ENCODE measurements at regions not wholly inside any gene's neighbourhood (a gene's known extent, or its start where the extent isn't known, plus 50 kb on each side); places are given as distances from the start of the nearest gene placed in this dataset.

DNA sequence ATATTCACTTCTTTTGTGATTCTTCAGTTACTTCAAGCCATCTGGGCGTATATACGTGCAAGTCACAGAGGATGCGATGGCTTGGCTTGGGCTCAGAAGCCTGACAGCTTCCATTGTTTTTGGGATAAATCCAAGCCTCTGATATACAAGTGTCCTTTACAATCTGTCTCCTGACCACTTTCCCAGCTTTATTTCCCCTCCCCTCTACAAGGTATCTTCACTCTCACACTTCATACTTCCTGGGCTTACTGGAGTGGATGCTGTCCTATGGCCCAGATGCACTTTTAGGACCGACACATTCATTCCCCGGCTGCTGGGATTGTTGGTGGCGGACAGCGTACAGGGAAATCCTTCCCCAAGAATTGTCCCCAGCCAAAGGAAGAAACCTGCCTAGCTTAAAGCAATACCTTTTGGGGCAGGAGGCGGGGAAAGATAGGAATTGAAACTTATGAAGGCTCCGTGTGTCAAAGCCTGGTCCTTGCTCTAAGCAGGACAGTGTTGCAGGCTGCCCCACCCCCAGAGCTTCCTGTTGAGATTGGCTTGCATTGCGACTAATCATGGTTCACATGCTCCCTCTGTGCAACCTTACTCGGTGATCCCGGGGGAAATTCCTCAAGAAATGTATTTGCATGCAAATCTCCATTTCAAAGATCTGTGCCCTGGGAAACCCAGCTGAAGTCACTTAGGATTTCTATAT lies 802.9 kb upstream of the ID2 start:
- no peak for DNase-seq

DNA sequence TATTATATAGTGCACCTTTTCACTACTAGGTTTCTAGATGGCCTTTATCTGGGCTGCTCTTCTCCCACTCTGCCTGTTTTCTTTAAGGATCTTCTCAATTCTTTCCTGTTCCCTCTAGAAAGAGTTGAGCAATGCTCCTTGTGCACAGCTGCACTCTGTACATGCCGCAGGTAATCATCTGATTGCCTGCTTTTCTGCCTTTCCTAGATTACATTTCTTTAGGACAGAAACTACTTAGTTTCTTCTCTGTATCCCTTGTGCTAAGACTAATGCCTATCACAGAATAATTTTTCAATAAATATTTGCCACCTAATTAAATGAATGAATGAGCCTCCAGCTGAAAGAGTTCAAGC lies 802.4 kb upstream of the ID2 start:
- no peak for DNase-seq

DNA sequence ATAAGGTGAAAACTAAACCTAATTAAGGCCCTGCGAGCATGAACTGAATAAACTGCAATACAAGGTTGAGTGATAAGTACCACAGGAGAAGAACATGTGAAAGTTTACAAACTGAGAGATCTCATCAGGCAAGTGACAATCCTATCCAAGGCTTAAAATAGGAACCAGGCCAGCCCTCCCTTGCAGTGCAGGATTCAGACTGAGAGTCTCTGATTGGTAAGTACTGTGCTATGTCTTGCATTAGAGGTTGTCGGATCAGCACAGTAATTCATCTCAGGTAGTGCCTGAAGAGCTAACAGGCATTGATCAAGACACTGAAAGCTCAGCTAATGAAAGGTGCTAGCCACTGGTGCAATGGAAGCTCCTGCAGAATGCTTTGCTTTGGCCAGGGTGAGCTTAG lies 801.7 kb upstream of the ID2 start:
- no peak for DNase-seq

DNA sequence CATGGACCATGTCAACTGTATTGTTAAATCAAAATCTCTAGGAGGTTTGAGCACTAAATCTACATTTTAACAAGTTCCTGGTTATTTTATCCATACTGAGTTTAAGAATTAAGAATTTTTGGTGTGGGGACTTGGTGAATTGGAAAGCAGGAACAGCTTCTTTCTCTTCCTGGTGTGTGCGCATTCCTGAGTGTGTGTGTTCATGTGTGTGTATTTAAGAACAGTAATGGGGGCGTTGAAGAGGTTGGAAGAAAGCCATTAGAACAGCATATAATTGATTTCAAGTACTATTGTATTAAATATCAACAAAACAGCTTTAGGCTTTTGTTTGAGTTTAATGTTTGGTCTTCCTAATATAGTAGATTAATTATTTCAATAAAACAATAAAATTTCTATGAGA lies 801.3 kb upstream of the ID2 start:
- DNase-seq: no peak

DNA sequence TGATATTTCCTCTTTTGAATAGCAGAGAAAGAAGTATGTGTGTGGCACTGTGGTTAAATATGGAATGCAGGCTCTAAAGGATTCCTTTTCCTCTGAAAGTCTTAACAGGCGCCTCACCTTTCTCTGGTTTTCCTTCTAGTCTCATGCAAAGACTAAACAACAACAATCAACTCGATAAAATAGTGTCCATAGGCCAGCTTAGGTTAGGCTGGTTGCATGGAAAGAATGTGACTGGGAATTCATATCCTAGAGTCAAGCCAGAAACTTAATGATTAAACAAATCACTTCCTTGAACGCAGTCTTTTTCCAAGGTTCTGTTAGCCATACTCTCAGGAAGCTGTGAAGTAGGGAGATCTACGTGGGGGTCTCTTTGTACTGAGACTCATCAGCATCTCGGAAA lies 800.8 kb upstream of the ID2 start:
- no peak for DNase-seq

GRCh38 chr2:7881466-7881865 lies 800.4 kb upstream of the ID2 start:
- no peak for DNase-seq

- no peak for DNase-seq
Measured at GRCh38 chr2:7882296-7882695, 799.6 kb upstream of the ID2 start.

- no peak for DNase-seq
Measured at GRCh38 chr2:7884338-7884737, 797.5 kb upstream of the ID2 start.

DNA sequence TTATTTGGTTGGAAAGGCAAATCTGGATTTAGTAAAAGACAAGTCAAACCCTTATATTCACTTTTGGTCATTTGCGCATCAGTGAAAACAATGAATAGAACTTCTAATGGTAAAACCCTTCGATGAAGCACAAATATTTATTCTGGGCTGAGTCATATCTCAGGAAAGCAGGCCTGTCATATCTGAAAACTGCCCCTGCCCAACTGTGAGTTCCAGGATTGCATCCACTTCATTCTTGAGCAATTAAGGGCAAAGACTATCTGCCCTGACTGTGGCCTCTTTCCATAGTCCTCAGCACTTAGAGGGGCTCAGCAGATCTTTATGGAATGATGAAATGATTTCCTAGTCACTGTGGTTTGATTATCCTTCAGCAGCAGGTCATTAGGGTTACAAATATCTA lies 795.2 kb upstream of the ID2 start:
- no peak for DNase-seq

GRCh38 chr2:7887441-7887840 lies 794.4 kb upstream of the ID2 start:
- DNase-seq: no peak

GRCh38 chr2:7888876-7889275 lies 793.0 kb upstream of the ID2 start:
- no peak for DNase-seq

GRCh38 chr2:7891312-7891711 lies 790.5 kb upstream of the ID2 start:
- no peak for DNase-seq

GRCh38 chr2:7895289-7895688 lies 786.6 kb upstream of the ID2 start:
- no peak for DNase-seq

- DNase-seq: no peak
Measured at GRCh38 chr2:7896940-7897487, 784.8 kb upstream of the ID2 start.

- DNase-seq: no peak
Measured at GRCh38 chr2:7899241-7899640, 782.6 kb upstream of the ID2 start.

GRCh38 chr2:7899923-7900322 lies 781.9 kb upstream of the ID2 start:
- DNase-seq: no peak

GRCh38 chr2:7900593-7900992 lies 781.3 kb upstream of the ID2 start:
- DNase-seq: no peak

GRCh38 chr2:7902251-7902765 lies 779.5 kb upstream of the ID2 start:
- DNase-seq: no peak

DNA sequence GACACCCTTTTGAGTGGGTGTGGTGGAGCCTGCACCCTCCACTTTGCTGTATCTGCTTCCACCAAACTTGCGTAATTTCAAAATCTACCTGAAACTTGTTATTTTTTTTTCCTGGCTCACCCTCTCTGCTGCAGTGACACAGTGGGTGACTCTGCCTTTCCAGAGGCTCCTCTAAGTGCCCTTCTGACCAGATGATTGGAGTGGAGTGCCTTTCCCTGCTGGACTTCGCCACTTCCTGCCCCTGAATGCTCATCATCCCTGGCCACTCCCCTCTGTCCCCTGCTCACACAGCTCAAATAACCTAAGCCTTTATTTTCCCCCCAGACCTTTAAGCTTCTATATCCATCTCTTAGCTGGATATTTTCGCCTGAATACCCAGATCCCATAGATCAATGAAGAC lies 777.5 kb upstream of the ID2 start:
- DNase-seq: no peak

- no peak for DNase-seq
Measured at GRCh38 chr2:7905756-7906155, 776.1 kb upstream of the ID2 start.

- no peak for DNase-seq
Measured at GRCh38 chr2:7906431-7906830, 775.4 kb upstream of the ID2 start.

GRCh38 chr2:7907041-7907440 lies 774.8 kb upstream of the ID2 start:
- no peak for DNase-seq

DNA sequence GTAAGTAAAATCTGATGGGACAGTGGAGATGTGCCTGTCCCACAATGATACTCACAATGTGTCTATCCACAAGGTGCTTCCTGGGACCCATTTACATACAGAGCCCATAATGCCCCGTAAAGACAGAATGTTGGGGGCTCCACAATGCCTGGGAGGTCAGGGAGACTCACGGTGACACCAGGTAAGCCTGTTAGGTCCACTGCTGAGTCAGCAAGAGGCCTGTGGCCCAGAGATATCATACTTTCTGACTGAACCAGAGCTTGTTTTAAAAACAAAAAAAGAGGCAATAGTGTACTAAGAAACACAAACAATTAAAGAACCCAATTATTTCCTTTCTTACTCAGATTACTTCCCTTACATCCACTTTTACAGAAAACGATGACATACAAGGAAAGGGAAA lies 771.1 kb upstream of the ID2 start:
- DNase-seq: no peak

GRCh38 chr2:7911196-7911595 lies 770.7 kb upstream of the ID2 start:
- no peak for DNase-seq

GRCh38 chr2:7913974-7914373 lies 767.9 kb upstream of the ID2 start:
- DNase-seq: no peak

Data from activated CD4-positive, alpha-beta T cell treated with anti-CD3 and anti-CD28 coated beads, Interleukin-2, amount 50 U/mL, for 1 hour (primary cell).